ENCODE measurements at regions not wholly inside any gene's neighbourhood (a gene's known extent, or its start where the extent isn't known, plus 50 kb on each side); places are given as distances from the start of the nearest gene placed in this dataset.

DNA sequence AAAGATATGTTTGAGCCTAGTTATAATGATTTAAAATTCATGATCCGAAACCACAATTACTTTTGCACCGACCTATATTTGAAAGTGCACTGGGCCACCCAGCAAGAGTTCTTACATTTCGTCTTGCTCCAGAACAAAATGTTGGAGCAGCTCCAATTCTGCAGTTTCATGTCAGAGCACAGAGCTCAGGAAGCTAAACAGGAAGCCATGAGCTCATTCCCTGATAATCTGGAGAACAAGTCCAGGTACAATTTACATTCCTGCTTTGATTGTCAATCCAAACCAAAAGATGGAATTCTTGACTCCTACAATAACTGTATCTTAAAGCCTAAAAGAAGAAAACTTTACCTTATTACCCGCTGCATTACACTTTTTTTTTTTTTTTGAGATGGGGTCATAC lies 131.8 kb downstream of the KCTD12 start:
- TF ChIP-seq, protein P1, sequence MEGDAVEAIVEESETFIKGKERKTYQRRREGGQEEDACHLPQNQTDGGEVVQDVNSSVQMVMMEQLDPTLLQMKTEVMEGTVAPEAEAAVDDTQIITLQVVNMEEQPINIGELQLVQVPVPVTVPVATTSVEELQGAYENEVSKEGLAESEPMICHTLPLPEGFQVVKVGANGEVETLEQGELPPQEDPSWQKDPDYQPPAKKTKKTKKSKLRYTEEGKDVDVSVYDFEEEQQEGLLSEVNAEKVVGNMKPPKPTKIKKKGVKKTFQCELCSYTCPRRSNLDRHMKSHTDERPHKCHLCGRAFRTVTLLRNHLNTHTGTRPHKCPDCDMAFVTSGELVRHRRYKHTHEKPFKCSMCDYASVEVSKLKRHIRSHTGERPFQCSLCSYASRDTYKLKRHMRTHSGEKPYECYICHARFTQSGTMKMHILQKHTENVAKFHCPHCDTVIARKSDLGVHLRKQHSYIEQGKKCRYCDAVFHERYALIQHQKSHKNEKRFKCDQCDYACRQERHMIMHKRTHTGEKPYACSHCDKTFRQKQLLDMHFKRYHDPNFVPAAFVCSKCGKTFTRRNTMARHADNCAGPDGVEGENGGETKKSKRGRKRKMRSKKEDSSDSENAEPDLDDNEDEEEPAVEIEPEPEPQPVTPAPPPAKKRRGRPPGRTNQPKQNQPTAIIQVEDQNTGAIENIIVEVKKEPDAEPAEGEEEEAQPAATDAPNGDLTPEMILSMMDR (IDR thresholded peaks at IDR 0.05) = no peak
- TF ChIP-seq POLR2A (IDR thresholded peaks at IDR 0.05) = no peak

Measured in testis (tissue), 2 donors.